ENCODE measurements at regions not wholly inside any gene's neighbourhood (a gene's known extent, or its start where the extent isn't known, plus 50 kb on each side); places are given as distances from the start of the nearest gene placed in this dataset.

DNA sequence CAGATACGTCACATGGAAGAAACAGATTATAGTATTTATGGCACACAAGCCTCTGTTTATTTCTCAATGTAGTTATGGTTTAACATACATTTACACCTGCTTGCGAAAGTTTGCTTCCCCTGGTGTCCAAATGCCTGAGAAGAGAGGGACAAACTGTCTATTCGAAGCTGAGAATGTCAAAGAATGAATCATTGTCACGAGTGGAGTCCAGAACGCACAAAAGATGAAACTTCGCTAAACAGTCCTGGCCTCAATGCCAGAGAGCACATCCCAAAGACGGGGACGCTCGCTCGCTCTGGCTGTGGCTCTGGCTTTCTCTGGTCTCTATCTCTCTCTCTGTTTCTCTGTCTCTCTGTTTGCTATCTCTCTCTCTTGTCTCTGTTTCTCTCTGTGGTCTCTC, 298.8 kb downstream of the FOXL1 start:
- Histone ChIP-seq H3K27ac (ENCODE audit: extremely low read depth, low read depth, low read length) (no peak overlapping the region), H3K4me1 (ENCODE audit: control insufficient read depth, insufficient read depth, low read length) (no peaks in the 10 kb centered on the region), H3K4me3 (ENCODE audit: low read depth, low read length) (no peak overlapping the region), H3K36me3 (ENCODE audit: control insufficient read depth in 2 of 2, insufficient read depth in 1 of 2, low read length in 2 of 2) (no peaks in the 10 kb centered on the region), H3K9me3 (ENCODE audit: control insufficient read depth, insufficient read depth, low read depth, low read length) (no peaks in the 10 kb centered on the region)
- POLR2A ChIA-PET = no interaction called here
- TF ChIP-seq ZNF571 (tag by site-specific recombination; IDR thresholded peaks at IDR 0.05) (no peak), HOXC10 (CRISPR knock-in tag; IDR thresholded peaks at IDR 0.05) (no peak), ZNF518A (tag by site-specific recombination; conservative IDR thresholded peaks at IDR 0.05; ENCODE audit: low read depth) (no peak), ZNF114 (tag by site-specific recombination; IDR thresholded peaks at IDR 0.05) (no peak)
- CTCF ChIA-PET = no interaction called here

- Histone ChIP-seq H3K4me1 (ENCODE audit: control insufficient read depth, insufficient read depth, low read length) (no peaks in the 10 kb centered on the region), H3K36me3 (ENCODE audit: control insufficient read depth in 2 of 2, insufficient read depth in 1 of 2, low read length in 2 of 2) (no peaks in the 10 kb centered on the region), H3K9me3 (ENCODE audit: control insufficient read depth, insufficient read depth, low read depth, low read length) (no peaks in the 10 kb centered on the region), H3K4me3 (ENCODE audit: low read depth, low read length) (no peak overlapping the region), H3K27ac (ENCODE audit: extremely low read depth, low read depth, low read length) (no peak overlapping the region)
- ChIA-PET POLR2A (no interaction called here), CTCF (no interaction called here)
- TF ChIP-seq PRDM1 (tag by site-specific recombination; IDR thresholded peaks at IDR 0.05) = peak; percentile 99
- TF ChIP-seq ZBTB21 (tag by site-specific recombination; IDR thresholded peaks at IDR 0.05) = no peak
These were observed 299.5 kb downstream of the FOXL1 start for GRCh38 chr16:86877835-86878234.

DNA sequence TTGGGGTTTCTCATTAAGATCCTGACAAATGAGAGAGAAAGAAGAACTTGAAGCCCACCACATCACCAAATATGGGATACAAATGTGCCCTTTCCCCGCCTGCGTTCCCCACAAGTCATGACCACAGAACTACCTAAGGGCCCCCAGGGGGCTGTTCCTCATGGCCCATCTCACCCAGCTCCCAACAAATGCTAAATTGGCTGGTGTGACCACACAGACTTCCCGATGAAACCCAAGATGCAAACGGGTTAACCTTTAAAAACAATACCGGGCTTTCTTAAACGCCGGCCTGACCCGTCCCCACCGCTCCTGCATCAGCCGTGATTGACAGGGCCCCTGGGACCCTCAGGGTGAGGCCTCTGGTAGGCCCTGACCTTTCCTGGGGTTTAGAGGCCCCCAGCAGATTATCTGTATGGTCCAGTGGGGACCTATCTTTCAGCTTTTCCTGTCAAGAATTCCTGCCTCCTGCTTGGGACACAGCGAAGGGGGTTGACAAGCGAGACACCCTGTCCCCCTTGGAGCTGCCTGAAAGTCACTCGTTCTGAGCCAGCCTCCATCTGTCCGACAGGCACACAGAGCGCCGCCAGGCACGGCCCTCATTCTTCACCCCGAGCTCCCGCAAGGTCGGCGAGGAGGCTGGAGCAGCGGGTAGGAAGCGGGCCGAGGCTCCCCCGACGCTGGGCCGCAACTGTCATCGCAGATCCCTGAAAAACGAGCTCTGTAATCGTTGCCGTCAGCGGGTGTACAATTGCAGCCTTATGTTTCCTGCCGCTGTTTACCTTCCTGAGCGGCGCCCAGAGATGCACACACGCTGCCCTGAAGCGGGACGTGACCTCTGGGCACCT, 300.1 kb downstream of the FOXL1 start:
- Histone ChIP-seq H3K27ac (ENCODE audit: extremely low read depth, low read depth, low read length) (no peak overlapping the region), H3K4me3 (ENCODE audit: low read depth, low read length) (no peak overlapping the region), H3K4me1 (ENCODE audit: control insufficient read depth, insufficient read depth, low read length) (no peaks in the 10 kb centered on the region; the same call in 1 of the 2 replicates), H3K9me3 (ENCODE audit: control insufficient read depth, insufficient read depth, low read depth, low read length) (no peaks in the 10 kb centered on the region), H3K36me3 (ENCODE audit: control insufficient read depth in 2 of 2, insufficient read depth in 1 of 2, low read length in 2 of 2) (no peaks in the 10 kb centered on the region)
- CTCF ChIA-PET = no interaction called here
- POLR2A ChIA-PET = no interaction called here
- no peak for TF ChIP-seq ZNF473 (tag by site-specific recombination; IDR thresholded peaks at IDR 0.05)
- no peak for TF ChIP-seq ZSCAN4 (tag by site-specific recombination; IDR thresholded peaks at IDR 0.05)
- TF ChIP-seq, protein P1, sequence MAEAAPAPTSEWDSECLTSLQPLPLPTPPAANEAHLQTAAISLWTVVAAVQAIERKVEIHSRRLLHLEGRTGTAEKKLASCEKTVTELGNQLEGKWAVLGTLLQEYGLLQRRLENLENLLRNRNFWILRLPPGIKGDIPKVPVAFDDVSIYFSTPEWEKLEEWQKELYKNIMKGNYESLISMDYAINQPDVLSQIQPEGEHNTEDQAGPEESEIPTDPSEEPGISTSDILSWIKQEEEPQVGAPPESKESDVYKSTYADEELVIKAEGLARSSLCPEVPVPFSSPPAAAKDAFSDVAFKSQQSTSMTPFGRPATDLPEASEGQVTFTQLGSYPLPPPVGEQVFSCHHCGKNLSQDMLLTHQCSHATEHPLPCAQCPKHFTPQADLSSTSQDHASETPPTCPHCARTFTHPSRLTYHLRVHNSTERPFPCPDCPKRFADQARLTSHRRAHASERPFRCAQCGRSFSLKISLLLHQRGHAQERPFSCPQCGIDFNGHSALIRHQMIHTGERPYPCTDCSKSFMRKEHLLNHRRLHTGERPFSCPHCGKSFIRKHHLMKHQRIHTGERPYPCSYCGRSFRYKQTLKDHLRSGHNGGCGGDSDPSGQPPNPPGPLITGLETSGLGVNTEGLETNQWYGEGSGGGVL (tag by site-specific recombination; IDR thresholded peaks at IDR 0.05) = no peak
- no peak for TF ChIP-seq ZNF184 (tag by site-specific recombination; IDR thresholded peaks at IDR 0.05)
- no peak for TF ChIP-seq ZNF366 (tag by site-specific recombination; conservative IDR thresholded peaks at IDR 0.05)
- TF ChIP-seq, protein P2, sequence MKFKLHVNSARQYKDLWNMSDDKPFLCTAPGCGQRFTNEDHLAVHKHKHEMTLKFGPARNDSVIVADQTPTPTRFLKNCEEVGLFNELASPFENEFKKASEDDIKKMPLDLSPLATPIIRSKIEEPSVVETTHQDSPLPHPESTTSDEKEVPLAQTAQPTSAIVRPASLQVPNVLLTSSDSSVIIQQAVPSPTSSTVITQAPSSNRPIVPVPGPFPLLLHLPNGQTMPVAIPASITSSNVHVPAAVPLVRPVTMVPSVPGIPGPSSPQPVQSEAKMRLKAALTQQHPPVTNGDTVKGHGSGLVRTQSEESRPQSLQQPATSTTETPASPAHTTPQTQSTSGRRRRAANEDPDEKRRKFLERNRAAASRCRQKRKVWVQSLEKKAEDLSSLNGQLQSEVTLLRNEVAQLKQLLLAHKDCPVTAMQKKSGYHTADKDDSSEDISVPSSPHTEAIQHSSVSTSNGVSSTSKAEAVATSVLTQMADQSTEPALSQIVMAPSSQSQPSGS (tag by site-specific recombination; IDR thresholded peaks at IDR 0.05; ENCODE audit: low read depth) = no peak
- no peak for TF ChIP-seq ZBTB26 (tag by site-specific recombination; optimal IDR thresholded peaks at IDR 0.05)
- no peak for TF ChIP-seq FEZF1 (tag by site-specific recombination; IDR thresholded peaks at IDR 0.05)
- TF ChIP-seq ZBTB17 (tag by site-specific recombination; IDR thresholded peaks at IDR 0.05) = no peak
- no peak for TF ChIP-seq ZNF514 (tag by site-specific recombination; IDR thresholded peaks at IDR 0.05)
- TF ChIP-seq ZNF157 (tag by site-specific recombination; IDR thresholded peaks at IDR 0.05) = no peak
- no peak for TF ChIP-seq ZNF350 (tag by site-specific recombination; IDR thresholded peaks at IDR 0.05)
- TF ChIP-seq ZNF341 (tag by site-specific recombination; IDR thresholded peaks at IDR 0.05; ENCODE audit: low read depth) = no peak
- no peak for TF ChIP-seq ZNF544 (tag by site-specific recombination; IDR thresholded peaks at IDR 0.05)
- TF ChIP-seq GFI1B (tag by site-specific recombination; IDR thresholded peaks at IDR 0.05) = no peak
